ENCODE measurements at regions not wholly inside any gene's neighbourhood (a gene's known extent, or its start where the extent isn't known, plus 50 kb on each side); places are given as distances from the start of the nearest gene placed in this dataset.

DNA sequence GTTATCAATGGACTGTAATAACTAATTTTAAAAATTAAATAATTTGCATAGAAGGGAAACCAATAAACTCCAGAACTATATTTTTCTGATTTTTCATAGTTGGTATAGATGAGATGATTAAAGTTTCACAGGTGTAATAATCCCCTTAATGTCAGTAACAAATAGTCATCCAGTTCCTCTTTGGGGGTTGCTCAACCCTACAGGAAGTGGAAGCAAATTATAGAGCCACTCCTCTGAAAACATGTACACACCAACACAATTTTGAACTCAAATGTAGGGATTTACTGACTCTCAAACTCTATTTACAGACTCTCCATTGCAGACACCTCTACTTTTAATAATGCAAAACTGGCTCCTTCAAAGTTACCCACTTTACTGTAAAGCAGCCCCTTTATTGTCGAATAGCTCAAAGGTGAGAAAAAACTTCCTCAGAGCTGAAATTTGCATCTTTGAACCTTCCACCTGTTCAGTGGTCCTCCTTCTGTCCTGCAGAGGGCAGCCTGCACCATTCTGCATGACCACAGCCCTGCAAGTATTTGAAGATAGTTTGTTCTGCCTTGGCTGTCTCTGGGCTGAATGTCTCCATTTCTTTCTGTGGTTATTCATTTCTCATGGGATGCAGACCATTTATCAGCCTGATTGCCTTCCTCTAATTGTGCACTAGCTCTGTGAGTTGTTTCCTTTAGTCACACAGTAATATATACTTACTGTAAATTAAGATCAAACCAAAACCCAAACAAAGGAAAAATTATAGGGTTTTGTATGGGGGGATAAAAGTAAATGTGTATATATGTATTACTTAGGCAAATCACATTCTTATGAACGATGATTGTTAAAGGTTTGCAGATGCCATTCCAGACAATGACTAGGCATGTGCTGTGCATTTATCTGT, 383.2 kb upstream of the SGCD start:
- H4K91ac ChIP-seq (replicated peaks; ENCODE audit: insufficient read length, low read length), result no peak overlapping the region
- H3K56ac ChIP-seq (replicated peaks; ENCODE audit: insufficient read length, low read depth, low read length), result no peak overlapping the region
- H3K27ac ChIP-seq (ENCODE audit: low read depth, low read length), result no peak overlapping the region
- no peak overlapping the region for H2BK20ac ChIP-seq (ENCODE audit: low read length)
- FAIRE-seq (peak; percentile 82), DNase-seq (ENCODE audit: low read depth in 1 of 2, low spot score in 2 of 2) (peak in 1 of 2 experiments; percentile 53)
- no peak overlapping the region for H3K9ac ChIP-seq (replicated peaks in 1 of 4; ENCODE audit: extremely low read depth in 1 of 4, low read depth in 3 of 4, low read length in 3 of 4)
- no peaks in the 10 kb centered on the region for H3K9me3 ChIP-seq (ENCODE audit: insufficient read depth in 2 of 2, low read depth in 1 of 2, low read length in 1 of 2)
- ChIA-PET POLR2A (ENCODE audit: partially characterized antibody) (interaction anchor here (0.6 kb wide), 1 partner anchor 42 kb away, joined by 3 read pairs; no protein-coding TSS in a partner anchor), CTCF (ENCODE audit: partially characterized antibody) (interaction anchor here (0.6 to 1.6 kb wide), 32 partner anchors 9 to 1192 kb away, joined by 3 to 11 read pairs (median 3); no protein-coding TSS in a partner anchor)
- H3K79me1 ChIP-seq (ENCODE audit: low read depth, low read length), result no peaks in the 10 kb centered on the region
- no peaks in the 10 kb centered on the region for H3K79me2 ChIP-seq (ENCODE audit: control insufficient read depth in 1 of 2, insufficient read depth in 2 of 2, low read length in 2 of 2)
- no peak overlapping the region for H2AFZ ChIP-seq (ENCODE audit: low read length)
- H2BK120ac ChIP-seq (replicated peaks; ENCODE audit: low read depth, low read length), result no peak overlapping the region
- no peak overlapping the region for H2BK5ac ChIP-seq (ENCODE audit: low read depth, low read length)
- H2BK15ac ChIP-seq (ENCODE audit: low read length), result no peak overlapping the region
- WGBS, 2 experiments (ENCODE audit: extremely low coverage in 1 of 2, insufficient coverage in 1 of 2, insufficient read length in 1 of 2, insufficient replicate concordance in 2 of 2, low coverage in 1 of 2, low lambda C conversion rate in 2 of 2, missing lambda C conversion rate in 1 of 2), result 63% methylated on average over 2 of the region's 2 CpGs; no CpG with 5 or more reads in 1 of the 2 experiments
- H3K23ac ChIP-seq (ENCODE audit: insufficient read length), result no peak overlapping the region
- H3K4me2 ChIP-seq (ENCODE audit: insufficient read depth in 1 of 2, low read depth in 2 of 2, low read length in 2 of 2), result no peak overlapping the region
- no peak overlapping the region for H2AK5ac ChIP-seq (ENCODE audit: low read depth, low read length)
- no peaks in the 10 kb centered on the region for H4K20me1 ChIP-seq (replicated peaks in 1 of 2; ENCODE audit: control insufficient read depth in 1 of 2, insufficient read depth in 2 of 2, low read length in 2 of 2)
- H4K5ac ChIP-seq (ENCODE audit: insufficient read length, low read depth, low read length), result no peak overlapping the region
- no peaks in the 10 kb centered on the region for H3K23me2 ChIP-seq (ENCODE audit: low read depth, low read length)
- no peak overlapping the region for H3K4ac ChIP-seq (replicated peaks; ENCODE audit: insufficient read length, low read depth, low read length)
- no peaks in the 10 kb centered on the region for H3K4me1 ChIP-seq (replicated peaks in 1 of 4; ENCODE audit: control insufficient read depth in 3 of 4, insufficient read depth in 4 of 4, low read length in 3 of 4)
- no peak overlapping the region for H3K4me3 ChIP-seq (ENCODE audit: extremely low read depth in 1 of 4, insufficient read depth in 2 of 4, low read depth in 3 of 4, low read length in 4 of 4)
- H2BK12ac ChIP-seq (ENCODE audit: low read depth, low read length), result no peak overlapping the region
- no peaks in the 10 kb centered on the region for H3K36me3 ChIP-seq (ENCODE audit: control insufficient read depth in 2 of 4, insufficient read depth in 4 of 4, low read length in 3 of 4)
- H4K8ac ChIP-seq (ENCODE audit: extremely low read depth, insufficient read depth, low read length), result no peak overlapping the region
- no peak overlapping the region for H3K18ac ChIP-seq (ENCODE audit: extremely low read depth, low read length)
- H3K27me3 ChIP-seq (replicated peaks in 1 of 4; ENCODE audit: control insufficient read depth in 3 of 4, extremely low read depth in 1 of 4, insufficient read depth in 3 of 4, low read length in 3 of 4), result no peaks in the 10 kb centered on the region
- no peak overlapping the region for H3K14ac ChIP-seq (ENCODE audit: insufficient read length)

Measured in H1 (cell line).